ENCODE measurements at regions not wholly inside any gene's neighbourhood (a gene's known extent, or its start where the extent isn't known, plus 50 kb on each side); places are given as distances from the start of the nearest gene placed in this dataset.
"Not testable (repeated sequence)": the region's sequence is repeated elsewhere in the genome, so short reads cannot be mapped to it uniquely, and the experiment has no call there.

- DNase-seq (ENCODE audit: low read depth): no peak
Observed at GRCh38 chr1:196088541-196088940, 519.7 kb downstream of the KCNT2 start.

GRCh38 chr1:196078691-196079090 is 529.5 kb downstream of the KCNT2 start:
- DNase-seq (ENCODE audit: low read depth): no peak

- no peak for DNase-seq (ENCODE audit: low read depth)
Observed at GRCh38 chr1:196075621-196076020, 532.6 kb downstream of the KCNT2 start.

GRCh38 chr1:196074182-196074581 is 534.1 kb downstream of the KCNT2 start:
- no peak for DNase-seq (ENCODE audit: low read depth)

- DNase-seq (ENCODE audit: low read depth): no peak
Observed at GRCh38 chr1:196071447-196071846, 536.8 kb downstream of the KCNT2 start.

GRCh38 chr1:196070940-196071339 is 537.3 kb downstream of the KCNT2 start:
- no peak for DNase-seq (ENCODE audit: low read depth)

- no peak for DNase-seq (ENCODE audit: low read depth)
Observed at GRCh38 chr1:196063952-196064351, 544.3 kb downstream of the KCNT2 start.

GRCh38 chr1:196063294-196063693 is 544.9 kb downstream of the KCNT2 start:
- DNase-seq (ENCODE audit: low read depth): peak; percentile 31

GRCh38 chr1:196060539-196060938 is 547.7 kb downstream of the KCNT2 start:
- DNase-seq (ENCODE audit: low read depth): no peak

- no peak for DNase-seq (ENCODE audit: low read depth)
Observed at GRCh38 chr1:196059210-196059609, 549.0 kb downstream of the KCNT2 start.

- no peak for DNase-seq (ENCODE audit: low read depth)
Observed at GRCh38 chr1:196056966-196057365, 551.3 kb downstream of the KCNT2 start.

GRCh38 chr1:196049407-196049806 is 558.8 kb downstream of the KCNT2 start:
- DNase-seq (ENCODE audit: low read depth): no peak

- DNase-seq (ENCODE audit: low read depth): no peak
Observed at GRCh38 chr1:196043268-196043667, 565.0 kb downstream of the KCNT2 start.

GRCh38 chr1:196034080-196034706 is 574.0 kb downstream of the KCNT2 start:
- no peak for DNase-seq (ENCODE audit: low read depth)

GRCh38 chr1:196031387-196031786 is 576.9 kb downstream of the KCNT2 start:
- DNase-seq (ENCODE audit: low read depth): not testable (repeated sequence)

- no peak for DNase-seq (ENCODE audit: low read depth)
Observed at GRCh38 chr1:196030455-196030854, 577.8 kb downstream of the KCNT2 start.

- no peak for DNase-seq (ENCODE audit: low read depth)
Observed at GRCh38 chr1:196029410-196029809, 578.8 kb downstream of the KCNT2 start.

GRCh38 chr1:196027127-196027526 is 581.1 kb downstream of the KCNT2 start:
- no peak for DNase-seq (ENCODE audit: low read depth)

GRCh38 chr1:196021174-196021573 is 587.1 kb downstream of the KCNT2 start:
- not testable (repeated sequence) for DNase-seq (ENCODE audit: low read depth)

- no peak for DNase-seq (ENCODE audit: low read depth)
Observed at GRCh38 chr1:196009362-196009761, 598.9 kb downstream of the KCNT2 start.

GRCh38 chr1:196007763-196008162 is 600.5 kb downstream of the KCNT2 start:
- DNase-seq (ENCODE audit: low read depth): no peak

- no peak for DNase-seq (ENCODE audit: low read depth)
Observed at GRCh38 chr1:196005426-196005825, 602.8 kb downstream of the KCNT2 start.

- not testable (repeated sequence) for DNase-seq (ENCODE audit: low read depth)
Observed at GRCh38 chr1:196004388-196004787, 603.9 kb downstream of the KCNT2 start.

- DNase-seq (ENCODE audit: low read depth): no peak
Observed at GRCh38 chr1:196002906-196003305, 605.3 kb downstream of the KCNT2 start.

Data from HS-27A (cell line).